Ovary (tissue), 7 donors: ENCODE measurements at regions not wholly inside any gene's neighbourhood (a gene's known extent, or its start where the extent isn't known, plus 50 kb on each side); places are given as distances from the start of the nearest gene placed in this dataset.

Experiments
- DNase-seq, 5 donors: peaks; one replicate each; pipeline ENCODE4 v3.0.0-alpha.2; 2019 to 2020
- H3K27ac ChIP-seq, 2 donors: fragments of 200-600 bp; one replicate each; pipeline versions ENCODE4 v1.5.1 to v1.8.0; 2019 to 2022
- H3K27me3 ChIP-seq: fragments of 200-600 bp; one replicate; pipeline ENCODE4 v1.8.0; 2022
- H3K36me3 ChIP-seq: fragments of 200-600 bp; sonication (generic); one replicate; pipeline ENCODE4 v1.5.1; 2019
- H3K4me1 ChIP-seq: one replicate; pipeline ENCODE4 v1.8.1; 2013; ENCODE audit warnings: mild to moderate bottlenecking, moderate library complexity; ENCODE audit not compliant: insufficient read depth
- H3K4me3 ChIP-seq: fragments of 200-600 bp; sonication (generic); one replicate; pipeline ENCODE4 v1.5.1; 2017
- H3K9me3 ChIP-seq, 2 donors: fragments of 200-600 bp in 1 of 2; sonication (generic) in 1 of 2; one replicate each; pipeline versions ENCODE4 v1.5.1 to v1.8.1; 2013 to 2019; ENCODE audit warnings: mild to moderate bottlenecking in 1 of 2, moderate library complexity in 1 of 2
- CTCF ChIP-seq, 3 donors: fragments of 450-650 bp in 2 of 3; fragments of 200-600 bp in 1 of 3; IDR thresholded peaks; one replicate each; pipeline versions ENCODE4 v1.5.1 to v1.8.0; 2016 to 2022; ENCODE audit warnings: antibody characterized with exemption in 3 of 3, mild to moderate bottlenecking in 1 of 3
- EP300 ChIP-seq: sonication (generic); formaldehyde crosslinking; IDR thresholded peaks from one replicate; pipeline ENCODE4 v1.6.1; 2017; ENCODE audit warnings: antibody characterized with exemption
- POLR2A ChIP-seq: fragments of 450-650 bp; IDR thresholded peaks from one replicate; pipeline ENCODE4 v1.6.1; 2017; ENCODE audit warnings: antibody characterized with exemption, mild to moderate bottlenecking, moderate library complexity
- WGBS, 3 donors: extraction: QIAGEN DNeasy Blood & Tissue Kit in 1 of 3; methylation state at CpG; one replicate each; pipeline versions ENCODE4 v1.1.5 to v1.1.7; 2013 to 2017; 5-methylcytosine and 5-hydroxymethylcytosine counted together
- intact Hi-C, 4 donors: fragments of 100-400 bp; cut with DNase I; formaldehyde crosslinking; loops; one replicate each; pipeline versions ENCODE4 v1.11.0 to v1.15.1; 2022 to 2023
- donor health status: DM: no; HTN: no; CAD: no; lungs with moderate emphysema.
- donor health status: DM: no; HTN: no; CAD: no.
- donor health status: Bipolar disorder and iron deficiency.
- donor health status: DM: no; HTN: no; CAD: no.
- donor health status: DM: yes; HTN: yes; CAD: no.

- TF ChIP-seq CTCF (IDR thresholded peaks at IDR 0.05) (no peak), EP300 (no peak), POLR2A (no peak)
- Histone ChIP-seq H3K9me3 (no peaks in the 10 kb centered on the region), H3K27ac (no peak overlapping the region), H3K4me3 (no peak overlapping the region), H3K4me1 (no peaks in the 10 kb centered on the region), H3K27me3 (no peaks in the 10 kb centered on the region), H3K36me3 (no peaks in the 10 kb centered on the region)
- intact Hi-C loops: no loop called here
- WGBS, 3 donors: 81 to 93% (median 93%) methylated on average over 2 of the region's 2 CpGs
- DNase-seq: no peak
Measured at GRCh38 chr11:26201411-26201810, 130.5 kb upstream of the ANO3 start.

GRCh38 chr11:26202754-26203153 is 129.2 kb upstream of the ANO3 start:
- Histone ChIP-seq H3K4me3 (no peak overlapping the region), H3K4me1 (no peaks in the 10 kb centered on the region), H3K9me3 (no peaks in the 10 kb centered on the region), H3K27me3 (no peaks in the 10 kb centered on the region), H3K36me3 (no peaks in the 10 kb centered on the region), H3K27ac (no peak overlapping the region)
- DNase-seq: no peak
- intact Hi-C loops: no loop called here
- no peak for TF ChIP-seq EP300
- no peak for TF ChIP-seq POLR2A
- TF ChIP-seq CTCF (IDR thresholded peaks at IDR 0.05): no peak
- WGBS, 3 donors: 88 to 93% (median 89%) methylated on average over 2 of the region's 2 CpGs

- Histone ChIP-seq H3K36me3 (no peaks in the 10 kb centered on the region), H3K4me1 (no peaks in the 10 kb centered on the region), H3K9me3 (no peaks in the 10 kb centered on the region), H3K27me3 (no peaks in the 10 kb centered on the region), H3K4me3 (no peak overlapping the region), H3K27ac (no peak overlapping the region)
- intact Hi-C loops: no loop called here
- WGBS, 3 donors: 87 to 88% (median 88%) methylated on average over 2 of the region's 2 CpGs
- DNase-seq: no peak
- no peak for TF ChIP-seq POLR2A
- no peak for TF ChIP-seq CTCF (IDR thresholded peaks at IDR 0.05)
- no peak for TF ChIP-seq EP300
Measured at GRCh38 chr11:26204101-26204500, 127.8 kb upstream of the ANO3 start.

GRCh38 chr11:26204839-26205238 is 127.1 kb upstream of the ANO3 start:
- Histone ChIP-seq H3K36me3 (no peaks in the 10 kb centered on the region), H3K4me3 (no peak overlapping the region), H3K27me3 (no peaks in the 10 kb centered on the region), H3K9me3 (no peaks in the 10 kb centered on the region), H3K4me1 (no peaks in the 10 kb centered on the region), H3K27ac (no peak overlapping the region)
- intact Hi-C loops: no loop called here
- TF ChIP-seq CTCF (IDR thresholded peaks at IDR 0.05) (no peak), POLR2A (no peak), EP300 (no peak)
- 87 to 90% (median 87%) methylated on average over 5 of the region's 5 CpGs for WGBS, 3 donors
- no peak for DNase-seq
